ENCODE measurements at regions not wholly inside any gene's neighbourhood (a gene's known extent, or its start where the extent isn't known, plus 50 kb on each side); places are given as distances from the start of the nearest gene placed in this dataset.

DNA sequence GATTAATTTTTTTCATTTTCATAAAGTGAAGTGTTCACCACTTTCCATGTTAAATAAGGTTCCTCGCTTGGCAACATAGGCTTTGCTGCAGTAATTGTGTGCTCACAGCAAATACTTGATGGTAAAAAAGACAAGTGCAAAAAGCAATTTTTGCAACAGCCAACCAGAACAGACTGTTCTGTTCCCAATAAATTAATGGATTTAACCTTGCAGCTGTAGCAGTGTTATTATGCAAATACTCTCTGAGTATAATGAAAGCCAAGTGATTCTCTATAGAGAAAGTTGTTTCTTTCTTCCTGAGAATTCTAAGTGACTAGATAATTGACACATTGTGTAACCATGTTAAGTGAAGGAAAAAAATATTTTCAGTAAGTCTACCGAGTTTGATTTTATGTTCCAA, 183.7 kb upstream of the NAALADL2 start:
- DNase-seq (no peak), ATAC-seq (no peak)
- Histone ChIP-seq H3K4me1 (no peaks in the 10 kb centered on the region), H3K36me3 (no peaks in the 10 kb centered on the region), H3K27ac (no peak overlapping the region), H3K9me3 (no peaks in the 10 kb centered on the region), H3K27me3 (no peaks in the 10 kb centered on the region), H3K4me3 (no peak overlapping the region)
- TF ChIP-seq, protein P1, sequence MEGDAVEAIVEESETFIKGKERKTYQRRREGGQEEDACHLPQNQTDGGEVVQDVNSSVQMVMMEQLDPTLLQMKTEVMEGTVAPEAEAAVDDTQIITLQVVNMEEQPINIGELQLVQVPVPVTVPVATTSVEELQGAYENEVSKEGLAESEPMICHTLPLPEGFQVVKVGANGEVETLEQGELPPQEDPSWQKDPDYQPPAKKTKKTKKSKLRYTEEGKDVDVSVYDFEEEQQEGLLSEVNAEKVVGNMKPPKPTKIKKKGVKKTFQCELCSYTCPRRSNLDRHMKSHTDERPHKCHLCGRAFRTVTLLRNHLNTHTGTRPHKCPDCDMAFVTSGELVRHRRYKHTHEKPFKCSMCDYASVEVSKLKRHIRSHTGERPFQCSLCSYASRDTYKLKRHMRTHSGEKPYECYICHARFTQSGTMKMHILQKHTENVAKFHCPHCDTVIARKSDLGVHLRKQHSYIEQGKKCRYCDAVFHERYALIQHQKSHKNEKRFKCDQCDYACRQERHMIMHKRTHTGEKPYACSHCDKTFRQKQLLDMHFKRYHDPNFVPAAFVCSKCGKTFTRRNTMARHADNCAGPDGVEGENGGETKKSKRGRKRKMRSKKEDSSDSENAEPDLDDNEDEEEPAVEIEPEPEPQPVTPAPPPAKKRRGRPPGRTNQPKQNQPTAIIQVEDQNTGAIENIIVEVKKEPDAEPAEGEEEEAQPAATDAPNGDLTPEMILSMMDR (IDR thresholded peaks at IDR 0.05) = no peak
- intact Hi-C loops (cut with DNase I) = no loop called here

DNA sequence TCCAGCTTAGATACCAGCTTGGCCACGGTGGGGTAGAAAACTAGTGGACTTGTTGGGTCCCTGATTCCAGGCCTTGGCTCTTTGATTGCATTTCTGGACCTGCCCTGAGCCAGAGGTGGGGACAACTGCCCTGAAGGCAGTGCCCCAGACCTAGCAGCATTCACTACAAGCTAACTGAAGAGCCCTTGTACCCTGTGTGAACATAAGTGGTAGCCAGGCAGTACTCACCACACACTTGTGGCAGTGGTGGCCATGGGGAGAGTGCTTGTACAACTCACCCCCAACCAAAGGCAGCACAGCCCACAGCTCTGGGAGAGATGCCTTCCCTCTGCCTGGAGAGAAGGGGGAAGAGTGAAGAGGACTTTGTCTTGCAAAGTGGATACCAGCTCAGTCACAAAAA, 177.3 kb upstream of the NAALADL2 start:
- no peak overlapping the region for H3K27ac ChIP-seq
- H3K27me3 ChIP-seq = no peaks in the 10 kb centered on the region
- H3K36me3 ChIP-seq = no peaks in the 10 kb centered on the region
- no peak overlapping the region for H3K4me3 ChIP-seq
- intact Hi-C loops (cut with DNase I) = no loop called here
- ATAC-seq (peak; percentile 53), DNase-seq (no peak)
- TF ChIP-seq, protein P1 (IDR thresholded peaks at IDR 0.05) = no peak
- peaks cover 0 to 11% of the 10 kb centered on the region in 2 donors for H3K9me3 ChIP-seq
- no peaks in the 10 kb centered on the region for H3K4me1 ChIP-seq

DNA sequence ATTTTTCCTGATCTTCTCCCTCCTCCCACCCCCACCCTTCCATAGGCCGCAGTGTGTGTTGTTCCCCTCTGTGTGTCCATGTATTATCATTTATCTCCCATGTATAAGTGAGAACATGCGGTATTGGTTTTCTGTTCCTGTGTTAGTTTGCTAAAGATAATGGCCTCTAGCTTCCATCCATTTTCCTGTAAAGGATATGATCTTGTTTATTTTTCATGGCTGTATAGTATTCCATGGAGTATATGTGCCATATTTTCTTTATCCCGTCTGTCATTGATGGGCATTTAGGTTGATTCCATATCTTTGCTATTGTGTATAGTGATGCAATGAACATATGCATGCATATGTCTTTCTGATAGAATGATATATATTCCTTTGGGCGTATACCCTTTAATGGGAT, 173.3 kb upstream of the NAALADL2 start:
- DNase-seq (no peak), ATAC-seq (no peak)
- Histone ChIP-seq H3K9me3 (peaks cover 0 to 11% of the 10 kb centered on the region in 2 donors), H3K4me3 (no peak overlapping the region), H3K4me1 (no peaks in the 10 kb centered on the region), H3K36me3 (no peaks in the 10 kb centered on the region), H3K27ac (no peak overlapping the region), H3K27me3 (no peaks in the 10 kb centered on the region)
- intact Hi-C loops (cut with DNase I) = no loop called here
- TF ChIP-seq, protein P1 (IDR thresholded peaks at IDR 0.05) = no peak

DNA sequence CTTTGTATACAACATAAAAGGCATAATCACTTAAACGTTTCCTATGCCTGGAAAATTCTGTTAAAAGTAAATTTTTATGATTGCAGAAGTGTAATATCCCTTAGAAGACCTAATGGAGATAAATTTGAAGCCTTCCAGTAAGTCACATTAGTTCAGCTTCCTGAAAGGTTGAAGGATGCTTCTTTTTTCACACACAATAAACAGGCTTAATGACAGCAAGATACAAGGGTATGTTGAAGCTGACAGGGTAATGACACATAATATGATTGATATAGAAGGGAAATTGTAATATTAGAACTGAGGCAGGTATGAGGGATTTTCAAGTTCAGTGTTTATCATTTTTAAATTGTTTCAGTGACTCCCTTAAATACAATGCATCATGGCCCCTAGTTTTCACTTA, 161.8 kb upstream of the NAALADL2 start:
- Histone ChIP-seq H3K9me3 (peaks cover 0 to 4% of the 10 kb centered on the region in 2 donors), H3K4me1 (no peaks in the 10 kb centered on the region), H3K4me3 (no peak overlapping the region), H3K36me3 (no peaks in the 10 kb centered on the region), H3K27ac (no peak overlapping the region), H3K27me3 (no peaks in the 10 kb centered on the region)
- TF ChIP-seq, protein P1 (IDR thresholded peaks at IDR 0.05) = no peak
- DNase-seq = no peak
- no peak for ATAC-seq
- intact Hi-C loops (cut with DNase I) = no loop called here

DNA sequence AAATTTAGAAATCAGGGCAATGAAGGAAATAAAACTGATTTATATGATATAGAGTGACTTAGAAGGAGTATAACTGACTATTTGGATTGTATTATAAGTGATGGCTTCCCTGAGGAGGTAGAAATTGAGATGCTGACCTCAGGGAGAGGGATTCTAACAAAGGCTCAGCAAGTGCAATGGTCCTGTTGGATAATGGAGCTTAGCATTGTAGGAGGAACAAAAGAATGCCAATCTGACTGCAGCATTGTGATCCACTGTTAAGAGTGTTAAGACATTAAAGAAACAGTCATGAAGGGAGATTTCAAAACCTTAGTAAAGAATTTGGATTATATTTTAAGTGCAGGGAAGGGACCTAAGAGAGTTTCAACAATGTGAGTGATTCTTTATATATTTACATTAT, 158.4 kb upstream of the NAALADL2 start:
- Histone ChIP-seq H3K9me3 (peaks cover 0 to 2% of the 10 kb centered on the region in 2 donors), H3K4me3 (no peak overlapping the region), H3K27me3 (no peaks in the 10 kb centered on the region), H3K36me3 (no peaks in the 10 kb centered on the region), H3K4me1 (no peaks in the 10 kb centered on the region), H3K27ac (no peak overlapping the region)
- DNase-seq (no peak), ATAC-seq (no peak)
- intact Hi-C loops (cut with DNase I) = no loop called here
- TF ChIP-seq, protein P1 (IDR thresholded peaks at IDR 0.05) = no peak

Measured in left lung (tissue), 4 donors.